Urinary bladder (tissue), 3 donors: ENCODE measurements at regions not wholly inside any gene's neighbourhood (a gene's known extent, or its start where the extent isn't known, plus 50 kb on each side); places are given as distances from the start of the nearest gene placed in this dataset.

Experiments
- DNase-seq: peaks from one replicate; pipeline ENCODE4 v3.0.0-alpha.2; 2015; ENCODE audit errors: extremely low spot score
- H3K27ac ChIP-seq: one replicate; pipeline ENCODE4 v1.5.1; 2013; ENCODE audit warnings: low read depth, mild to moderate bottlenecking, moderate library complexity
- H3K36me3 ChIP-seq: one replicate; pipeline ENCODE4 v1.6.1; 2013; ENCODE audit warnings: mild to moderate bottlenecking, moderate library complexity; ENCODE audit not compliant: insufficient read depth
- H3K4me1 ChIP-seq: one replicate; pipeline ENCODE4 v1.6.1; 2013; ENCODE audit warnings: mild to moderate bottlenecking, moderate library complexity; ENCODE audit not compliant: insufficient read depth
- H3K4me3 ChIP-seq: one replicate; pipeline ENCODE4 v1.5.1; 2013; ENCODE audit warnings: low read depth, low read length
- WGBS: extraction: QIAGEN DNeasy Blood & Tissue Kit; methylation state at CpG from one replicate; pipeline ENCODE4 v1.1.7; 2013; 5-methylcytosine and 5-hydroxymethylcytosine counted together
- donor health status: healthy with polysubstance abuse.
- donor health status: healthy.

GRCh38 chr2:15681089-15681885 is 89.6 kb downstream of the DDX1 start:
- Histone ChIP-seq H3K36me3 (no peaks in the 10 kb centered on the region), H3K4me1 (no peaks in the 10 kb centered on the region), H3K27ac (no peak overlapping the region), H3K4me3 (no peak overlapping the region)
- no peak for DNase-seq
- 92% methylated on average over 4 of the region's 4 CpGs for WGBS

- Histone ChIP-seq H3K27ac (no peak overlapping the region), H3K36me3 (no peaks in the 10 kb centered on the region), H3K4me3 (no peak overlapping the region), H3K4me1 (no peaks in the 10 kb centered on the region)
- WGBS: 85% methylated on average over 4 of the region's 4 CpGs
- DNase-seq: no peak
Measured at GRCh38 chr2:15682354-15682753, 90.7 kb downstream of the DDX1 start.

GRCh38 chr2:15684161-15685039 is 92.7 kb downstream of the DDX1 start:
- H3K36me3 ChIP-seq: no peaks in the 10 kb centered on the region
- H3K4me3 ChIP-seq: no peak overlapping the region
- H3K4me1 ChIP-seq: no peaks in the 10 kb centered on the region
- DNase-seq: no peak
- H3K27ac ChIP-seq: no peak overlapping the region
- WGBS: 85% methylated on average over 13 of the region's 13 CpGs

- H3K4me3 ChIP-seq: no peak overlapping the region
- no peak overlapping the region for H3K27ac ChIP-seq
- no peaks in the 10 kb centered on the region for H3K36me3 ChIP-seq
- H3K4me1 ChIP-seq: no peaks in the 10 kb centered on the region
- no peak for DNase-seq
- 92% methylated on average over 9 of the region's 9 CpGs for WGBS
Measured at GRCh38 chr2:15685143-15685542, 93.5 kb downstream of the DDX1 start.

GRCh38 chr2:15686643-15687042 is 95.0 kb downstream of the DDX1 start:
- Histone ChIP-seq H3K36me3 (no peaks in the 10 kb centered on the region), H3K4me3 (no peak overlapping the region), H3K27ac (no peak overlapping the region), H3K4me1 (no peaks in the 10 kb centered on the region)
- DNase-seq: no peak
- WGBS: 91% methylated on average over 2 of the region's 2 CpGs

GRCh38 chr2:15687243-15687642 is 95.6 kb downstream of the DDX1 start:
- H3K27ac ChIP-seq: no peak overlapping the region
- no peak overlapping the region for H3K4me3 ChIP-seq
- no peaks in the 10 kb centered on the region for H3K36me3 ChIP-seq
- no peaks in the 10 kb centered on the region for H3K4me1 ChIP-seq
- WGBS: 63% methylated on average over 1 of the region's 1 CpG
- no peak for DNase-seq

GRCh38 chr2:15687720-15688119 is 96.1 kb downstream of the DDX1 start:
- Histone ChIP-seq H3K4me1 (no peaks in the 10 kb centered on the region), H3K4me3 (no peak overlapping the region), H3K27ac (no peak overlapping the region), H3K36me3 (no peaks in the 10 kb centered on the region)
- 81% methylated on average over 6 of the region's 6 CpGs for WGBS
- no peak for DNase-seq

- DNase-seq: no peak
- 61% methylated on average over 8 of the region's 8 CpGs for WGBS
- no peak overlapping the region for H3K4me3 ChIP-seq
- H3K27ac ChIP-seq: no peak overlapping the region
- no peaks in the 10 kb centered on the region for H3K36me3 ChIP-seq
- H3K4me1 ChIP-seq: no peaks in the 10 kb centered on the region
Measured at GRCh38 chr2:15688924-15689568, 97.4 kb downstream of the DDX1 start.

- no peak for DNase-seq
- Histone ChIP-seq H3K36me3 (no peaks in the 10 kb centered on the region), H3K27ac (no peak overlapping the region), H3K4me1 (no peaks in the 10 kb centered on the region), H3K4me3 (no peak overlapping the region)
- WGBS: 87% methylated on average over 10 of the region's 10 CpGs
Measured at GRCh38 chr2:15689654-15690053, 98.0 kb downstream of the DDX1 start.

- no peak overlapping the region for H3K27ac ChIP-seq
- no peak overlapping the region for H3K4me3 ChIP-seq
- no peaks in the 10 kb centered on the region for H3K4me1 ChIP-seq
- 84% methylated on average over 12 of the region's 12 CpGs for WGBS
- no peaks in the 10 kb centered on the region for H3K36me3 ChIP-seq
- DNase-seq: no peak
Measured at GRCh38 chr2:15691586-15692310, 100.1 kb downstream of the DDX1 start.

GRCh38 chr2:15692551-15693377 is 101.1 kb downstream of the DDX1 start:
- 94% methylated on average over 15 of the region's 15 CpGs for WGBS
- Histone ChIP-seq H3K4me1 (no peaks in the 10 kb centered on the region), H3K4me3 (no peak overlapping the region), H3K36me3 (no peaks in the 10 kb centered on the region), H3K27ac (no peak overlapping the region)
- no peak for DNase-seq

GRCh38 chr2:15693382-15693781 is 101.7 kb downstream of the DDX1 start:
- Histone ChIP-seq H3K36me3 (no peaks in the 10 kb centered on the region), H3K4me1 (no peaks in the 10 kb centered on the region), H3K27ac (no peak overlapping the region), H3K4me3 (no peak overlapping the region)
- WGBS: 98% methylated on average over 4 of the region's 4 CpGs
- no peak for DNase-seq
